Activated CD4-positive, alpha-beta T cell treated with anti-CD3 and anti-CD28 coated beads for 48 hours (primary cell): ENCODE measurements at regions not wholly inside any gene's neighbourhood (a gene's known extent, or its start where the extent isn't known, plus 50 kb on each side); places are given as distances from the start of the nearest gene placed in this dataset.
"Not testable (repeated sequence)": the region's sequence is repeated elsewhere in the genome, so short reads cannot be mapped to it uniquely, and the experiment has no call there.

ENCODE experiments used
- DNase-seq: peaks from one replicate; pipeline ENCODE4 v3.0.0-alpha.2; 2020

DNA sequence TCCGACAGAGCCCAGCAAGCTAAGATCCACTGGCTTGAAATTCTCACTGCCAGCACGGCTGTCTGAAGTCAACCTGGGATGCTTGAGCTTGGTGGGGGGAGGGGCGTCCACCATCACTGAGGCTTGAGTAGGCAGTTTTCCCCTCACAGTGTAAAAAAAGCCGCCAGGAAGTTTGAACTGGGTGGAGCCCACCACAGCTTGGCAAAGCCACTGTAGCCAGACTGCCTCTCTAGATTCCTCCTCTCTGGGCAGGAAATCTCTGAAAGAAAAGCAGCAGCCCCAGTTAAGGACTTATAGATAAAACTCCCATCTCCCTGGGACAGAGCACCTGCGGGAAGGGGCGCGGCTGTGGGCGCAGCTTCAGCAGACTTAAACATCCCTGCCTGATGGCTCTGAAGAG lies 68.7 kb upstream of the LIPC start:
- not testable (repeated sequence) for DNase-seq

DNA sequence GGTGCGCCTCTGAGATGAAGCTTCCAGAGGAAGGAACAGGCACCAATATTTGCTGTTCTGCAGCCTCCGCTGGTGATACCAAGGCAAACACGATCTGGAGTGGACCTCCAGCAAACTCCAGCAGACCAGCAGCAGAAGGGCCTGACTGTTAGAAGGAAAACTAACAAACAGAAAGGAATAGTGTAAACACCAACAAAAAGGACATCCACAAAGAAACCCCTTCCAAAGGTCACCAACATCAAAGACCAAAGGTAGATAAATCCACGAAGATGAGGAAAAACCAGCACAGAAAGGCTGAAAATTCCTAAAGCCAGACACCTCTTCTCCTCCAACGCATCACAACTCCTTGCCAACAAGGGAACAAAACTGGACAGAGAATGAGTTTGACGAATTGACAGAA lies 68.1 kb upstream of the LIPC start:
- DNase-seq = not testable (repeated sequence)

DNA sequence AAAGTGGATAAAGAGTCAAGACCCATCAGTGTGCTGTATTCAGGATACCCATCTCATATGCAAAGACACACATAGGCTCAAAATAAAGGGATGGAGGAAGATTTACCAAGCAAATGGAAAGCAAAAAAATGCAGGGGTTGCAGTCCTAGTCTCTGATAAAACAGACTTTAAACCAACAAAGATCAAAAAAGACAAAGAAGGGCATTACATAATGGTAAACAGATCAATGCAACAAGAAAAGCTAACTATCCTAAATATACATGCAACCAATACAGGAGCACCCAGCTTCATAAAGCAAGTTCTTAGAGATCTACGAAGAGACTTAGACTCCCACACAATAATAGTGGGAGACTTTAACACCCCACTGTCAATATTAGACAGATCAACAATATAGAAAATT lies 66.7 kb upstream of the LIPC start:
- DNase-seq = not testable (repeated sequence)

DNA sequence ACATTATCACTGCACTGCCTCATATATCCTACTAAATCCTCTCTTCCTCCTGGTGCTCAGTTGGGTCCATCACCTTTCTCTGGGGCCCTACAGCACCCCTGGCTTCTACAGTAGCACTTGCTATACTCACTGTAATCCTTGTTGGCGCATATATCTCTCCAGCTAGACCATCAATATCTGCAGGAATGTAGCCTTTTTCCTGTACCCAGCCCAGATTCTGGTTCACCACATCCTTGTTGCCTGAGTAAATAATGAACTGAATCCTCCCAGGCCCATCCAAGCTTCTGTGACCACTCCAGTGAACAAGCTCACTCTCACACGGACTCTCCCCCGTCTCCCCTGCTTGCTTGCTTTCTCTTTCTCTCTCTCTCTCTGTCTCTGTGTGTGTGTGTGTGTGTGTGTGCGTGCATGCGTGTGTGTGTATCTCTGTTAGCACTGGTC lies 62.5 kb upstream of the LIPC start:
- no peak for DNase-seq

DNA sequence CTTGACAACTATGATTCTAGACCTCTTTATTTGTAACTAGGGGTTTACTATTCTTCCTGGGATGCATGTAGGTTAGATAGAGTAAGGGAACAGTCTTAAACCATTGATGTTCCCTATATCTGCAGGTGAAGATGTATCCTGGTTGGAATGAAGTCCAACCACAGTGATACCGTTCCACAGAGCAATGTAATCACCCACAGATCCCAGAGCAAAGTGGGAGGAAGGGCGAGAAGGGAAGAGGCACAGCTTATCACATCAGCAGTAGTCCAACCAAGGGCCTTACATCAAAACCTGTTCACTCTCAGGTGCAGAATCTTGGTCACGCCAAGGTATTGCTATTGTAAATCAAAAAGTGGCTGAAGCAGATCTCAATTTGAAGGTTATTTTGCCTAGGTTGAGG lies 61.8 kb upstream of the LIPC start:
- no peak for DNase-seq

DNA sequence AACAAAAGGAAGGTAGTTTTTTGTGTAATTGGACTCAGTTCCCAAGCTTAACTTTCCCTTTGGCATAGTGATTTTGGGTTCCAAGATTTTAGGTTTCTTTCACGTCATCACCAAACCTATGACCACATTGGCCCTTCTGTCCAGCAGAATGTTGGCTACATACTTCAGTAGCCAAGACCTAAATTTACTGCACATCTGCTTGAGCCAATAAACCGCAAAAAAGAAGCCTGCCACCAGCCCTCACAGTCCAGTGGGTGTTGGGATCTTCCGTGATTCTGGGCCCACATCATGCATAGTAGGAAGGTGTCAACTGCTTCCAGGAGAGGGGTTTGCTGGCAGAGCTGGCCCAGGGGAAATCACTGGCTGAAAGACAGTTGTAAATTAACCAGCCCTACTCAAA lies 57.6 kb upstream of the LIPC start:
- DNase-seq = no peak

DNA sequence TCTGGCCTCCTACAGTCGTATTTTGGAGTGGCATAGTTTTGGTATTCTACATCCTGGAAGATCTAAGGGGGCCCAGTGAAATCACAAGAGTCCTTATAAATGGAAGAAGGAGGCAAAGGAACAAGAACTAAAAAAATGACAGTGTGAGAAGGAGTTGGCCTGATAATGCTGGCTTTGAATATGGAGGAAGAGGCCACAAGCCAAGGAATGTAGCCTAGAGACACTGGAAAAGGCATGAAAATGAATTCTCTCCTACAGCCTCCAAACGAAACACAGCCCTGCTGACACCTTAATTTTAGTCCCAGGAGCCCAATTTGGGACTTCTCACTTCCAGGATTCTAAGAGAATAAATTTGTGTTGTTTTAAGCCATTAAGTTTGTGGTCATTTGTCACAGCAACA lies 54.6 kb upstream of the LIPC start:
- DNase-seq = no peak

DNA sequence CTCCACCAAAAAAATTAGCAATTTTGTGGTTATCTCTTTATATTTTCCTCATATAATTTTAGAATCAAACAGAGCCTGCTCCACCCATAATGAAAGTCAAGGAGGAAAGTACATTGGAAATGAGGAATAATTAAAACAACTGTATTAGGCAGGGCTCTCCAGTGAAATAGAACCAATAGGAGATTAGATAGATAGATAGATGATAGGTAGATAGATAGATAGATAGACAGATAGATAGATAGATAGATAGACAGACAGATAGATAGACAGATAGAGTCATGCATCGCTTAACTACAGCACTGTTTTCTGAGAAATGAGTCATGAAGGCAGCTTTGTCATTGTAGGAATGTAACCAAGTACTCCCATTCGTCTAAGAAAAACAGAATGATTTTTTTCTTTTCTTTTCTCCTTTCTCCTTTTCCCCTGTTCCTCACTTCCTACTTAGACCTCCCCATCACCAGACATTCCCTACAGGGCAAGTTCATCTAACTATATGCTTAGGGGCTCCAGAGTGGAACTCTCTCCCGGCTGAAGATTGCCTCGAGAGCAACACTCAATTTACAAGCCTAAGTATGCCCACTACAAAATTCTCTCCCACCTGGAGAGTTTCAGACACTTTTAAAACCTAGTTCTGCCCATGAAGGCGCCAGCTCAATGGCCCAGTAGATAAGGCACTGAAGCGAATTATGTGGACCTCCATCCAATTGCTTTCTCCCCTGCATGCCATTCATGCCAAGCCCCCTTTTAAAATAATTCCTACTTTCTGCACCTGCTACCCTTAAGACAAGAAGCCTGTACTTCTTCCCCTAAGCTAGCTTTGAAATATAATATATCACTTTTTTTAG lies 53.3 kb upstream of the LIPC start:
- DNase-seq = no peak

DNA sequence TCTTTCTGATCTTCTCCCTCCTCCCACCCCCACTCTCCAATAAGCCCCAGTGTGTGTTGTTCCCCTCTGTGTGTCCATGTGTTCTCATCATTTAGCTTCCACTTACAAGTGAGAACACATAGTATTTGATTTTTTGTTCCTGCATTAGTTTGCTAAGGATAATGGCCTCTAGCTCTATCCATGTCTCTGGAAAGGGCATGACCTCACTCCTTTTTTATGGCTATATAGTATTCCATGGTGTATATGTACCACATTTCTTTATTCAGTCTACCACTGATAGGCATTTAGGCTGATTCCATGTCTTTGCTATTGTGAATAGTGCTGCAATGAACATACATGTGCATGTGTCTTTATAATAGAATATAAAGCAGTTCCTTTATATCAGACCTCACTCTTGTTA lies 52.3 kb upstream of the LIPC start:
- DNase-seq = not testable (repeated sequence)

DNA sequence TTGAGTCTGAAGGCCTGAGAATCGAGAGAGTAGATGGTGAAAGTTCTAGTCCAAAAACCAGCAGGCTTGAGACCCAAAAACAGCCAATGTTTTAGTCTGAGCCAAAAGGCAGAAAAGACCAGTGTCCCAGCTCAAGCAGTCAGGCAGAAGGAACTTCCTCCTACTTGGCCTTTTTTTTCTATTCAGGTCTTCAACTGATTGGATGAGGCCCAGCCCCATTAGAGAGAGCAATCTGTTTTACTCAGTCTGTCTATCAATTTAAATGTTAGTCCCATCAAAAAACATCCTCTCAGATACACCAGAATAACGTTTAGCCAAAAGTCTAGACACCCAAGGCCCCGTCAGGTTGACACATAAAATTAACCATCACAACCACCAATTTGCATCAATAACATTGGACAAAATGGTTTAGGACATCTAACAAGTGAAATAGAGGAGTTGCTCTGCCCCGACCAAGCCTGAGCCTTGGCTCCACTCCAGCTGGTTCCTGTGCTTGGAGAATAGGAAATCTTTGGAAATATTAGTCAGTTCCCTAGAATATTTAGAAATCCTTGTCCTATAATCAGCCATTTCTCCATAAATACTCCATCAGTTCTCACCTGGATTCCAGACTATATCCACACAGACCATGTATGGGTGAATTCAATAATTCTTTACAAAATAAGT lies 51.4 kb upstream of the LIPC start:
- DNase-seq = no peak

DNA sequence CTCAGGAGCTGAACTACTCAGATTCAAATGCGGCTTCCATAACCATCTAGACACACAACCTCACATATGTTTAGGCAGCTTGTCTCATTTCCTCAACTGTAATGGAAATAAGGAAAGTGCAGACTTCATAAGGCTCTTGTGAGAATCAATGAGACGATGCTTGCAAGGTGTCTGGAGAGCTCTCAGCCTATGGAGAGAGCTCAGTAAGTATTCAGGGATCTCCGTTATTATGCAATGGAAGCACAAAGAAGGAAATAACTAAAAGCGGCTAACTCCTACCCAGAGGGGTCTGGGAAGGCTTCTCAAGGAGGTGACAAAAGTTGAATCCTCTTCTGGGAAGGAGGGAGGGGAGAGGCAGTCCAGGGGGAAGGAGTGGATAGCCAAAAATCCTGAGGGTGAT lies 50.1 kb upstream of the LIPC start:
- DNase-seq = no peak
